Fibroblast of skin of back (primary cell): ENCODE measurements at regions not wholly inside any gene's neighbourhood (a gene's known extent, or its start where the extent isn't known, plus 50 kb on each side); places are given as distances from the start of the nearest gene placed in this dataset.
A peak's percentile ranks its signal among the peaks of the same experiment; 100 is the strongest.
"Not testable (repeated sequence)": the region's sequence is repeated elsewhere in the genome, so short reads cannot be mapped to it uniquely, and the experiment has no call there.

Experiments used
- DNase-seq: peaks from one replicate; pipeline ENCODE4 v3.0.0-alpha.2; 2013

- no peak for DNase-seq
These were observed 97.1 kb downstream of the DAD1 start for GRCh38 chr14:22491683-22492621.

- DNase-seq: not testable (repeated sequence)
These were observed 98.0 kb downstream of the DAD1 start for GRCh38 chr14:22491053-22491452.

GRCh38 chr14:22489957-22490950, 98.8 kb downstream of the DAD1 start:
- no peak for DNase-seq

GRCh38 chr14:22489244-22489545, 99.8 kb downstream of the DAD1 start:
- DNase-seq: no peak

GRCh38 chr14:22488522-22489243, 100.3 kb downstream of the DAD1 start:
- no peak for DNase-seq

GRCh38 chr14:22487941-22488340, 101.1 kb downstream of the DAD1 start:
- no peak for DNase-seq

- DNase-seq: peak; percentile 42
These were observed 101.6 kb downstream of the DAD1 start for GRCh38 chr14:22487401-22487800.

GRCh38 chr14:22486675-22487074, 102.3 kb downstream of the DAD1 start:
- DNase-seq: no peak

GRCh38 chr14:22485649-22486048, 103.4 kb downstream of the DAD1 start:
- no peak for DNase-seq

- peak; percentile 82 for DNase-seq
These were observed 103.8 kb downstream of the DAD1 start for GRCh38 chr14:22485178-22485577.

GRCh38 chr14:22484632-22485031, 104.4 kb downstream of the DAD1 start:
- DNase-seq: peak; percentile 68

GRCh38 chr14:22483863-22484593, 105.0 kb downstream of the DAD1 start:
- peak; percentile 87 for DNase-seq

- no peak for DNase-seq
These were observed 106.1 kb downstream of the DAD1 start for GRCh38 chr14:22482782-22483553.

- no peak for DNase-seq
These were observed 106.8 kb downstream of the DAD1 start for GRCh38 chr14:22482085-22482694.

GRCh38 chr14:22481546-22481945, 107.5 kb downstream of the DAD1 start:
- no peak for DNase-seq

- DNase-seq: peak; percentile 65
These were observed 109.1 kb downstream of the DAD1 start for GRCh38 chr14:22479776-22480464.

GRCh38 chr14:22479132-22479531, 109.9 kb downstream of the DAD1 start:
- no peak for DNase-seq

GRCh38 chr14:22478670-22479069, 110.4 kb downstream of the DAD1 start:
- peak; percentile 40 for DNase-seq

- no peak for DNase-seq
These were observed 110.8 kb downstream of the DAD1 start for GRCh38 chr14:22478247-22478646.
